Endothelial cell of umbilical vein (primary cell): ENCODE measurements at regions not wholly inside any gene's neighbourhood (a gene's known extent, or its start where the extent isn't known, plus 50 kb on each side); places are given as distances from the start of the nearest gene placed in this dataset.
A peak's percentile ranks its signal among the peaks of the same experiment; 100 is the strongest.

Experiments
- BruUV-seq: library from RNA; stranded (reverse); fragments of 400-500 nt; replicated peaks from 2 replicates; lab custom pipeline; 2021; lab: Mats Ljungman, UMichigan
- CTCF ChIA-PET: fragments of 300-600, 350-600 bp; sonication (Branson Sonifier 250); formaldehyde crosslinking; loops from one replicate; lab custom pipeline; 2021; ENCODE audit warnings: antibody characterized with exemption, inconsistent platforms; lab: Charles Lee
- POLR2A ChIA-PET: fragments of 300-600, 350-600 bp; sonication (Branson Sonifier 250); formaldehyde crosslinking; loops from one replicate; lab custom pipeline; 2021; ENCODE audit warnings: antibody characterized with exemption, inconsistent platforms; lab: Charles Lee
- DNase-seq: peaks from one replicate; pipeline ENCODE4 v3.0.0-alpha.2; 2011; ENCODE audit warnings: low read depth, low spot score
- FAIRE-seq: peaks from 2 replicates; lab custom pipeline; 2011; peaks lifted over from hg19 to GRCh38; lab: Jason Lieb, UNC
- H2AFZ ChIP-seq: 2 replicates; pipeline ENCODE4 v1.6.0; 2012; ENCODE audit warnings: low read depth, low read length, control low read depth, inconsistent platforms
- H3K27ac ChIP-seq: 2 replicates; pipeline ENCODE4 v1.5.1; 2011; ENCODE audit warnings: low read depth, mild to moderate bottlenecking, control low read depth, low read length, moderate library complexity; ENCODE audit not compliant: insufficient read depth
- H3K27me3 ChIP-seq, 2 experiments: 2 replicates each; pipeline versions ENCODE4 v1.6.0 to v1.6.1; 2011; ENCODE audit warnings: low read length in 2 of 2, mixed read lengths in 1 of 2; ENCODE audit not compliant: control insufficient read depth in 2 of 2, insufficient read depth in 2 of 2
- H3K36me3 ChIP-seq, 2 experiments: 2 replicates in 1 of 2; 3 replicates in 1 of 2; pipeline ENCODE4 v1.5.1; 2011; ENCODE audit warnings: low read length in 2 of 2, mild to moderate bottlenecking in 1 of 2, moderate library complexity in 1 of 2; ENCODE audit not compliant: control insufficient read depth in 2 of 2, insufficient read depth in 2 of 2; ENCODE audit errors: extremely low read depth in 1 of 2
- H3K4me1 ChIP-seq: 3 replicates; pipeline ENCODE4 v1.5.1; 2011; ENCODE audit warnings: mild to moderate bottlenecking, low read length; ENCODE audit not compliant: control insufficient read depth, insufficient read depth; ENCODE audit errors: extremely low read depth
- H3K4me2 ChIP-seq: 2 replicates; pipeline ENCODE4 v1.6.1; 2011; ENCODE audit warnings: low read length, control low read depth, mixed read lengths; ENCODE audit not compliant: insufficient read depth
- H3K4me3 ChIP-seq, 3 experiments: fragments of 200-600 bp in 1 of 3; sonication (generic), shearing (Covaris generic) in 1 of 3; replicated peaks in 1 of 3; 2 replicates each; pipeline ENCODE4 v1.5.1; 2011 to 2016; ENCODE audit warnings: control low read depth in 3 of 3, low read length in 3 of 3, mild to moderate bottlenecking in 2 of 3, inconsistent platforms in 1 of 3, low read depth in 1 of 3, moderate library complexity in 1 of 3; ENCODE audit not compliant: insufficient read depth in 1 of 3
- H3K79me2 ChIP-seq: 2 replicates; pipeline ENCODE4 v1.6.0; 2012; ENCODE audit warnings: low read length, inconsistent platforms; ENCODE audit not compliant: control insufficient read depth, insufficient read depth
- H3K9ac ChIP-seq: replicated peaks from 2 replicates; pipeline ENCODE3; 2011; ENCODE audit warnings: low read length, control low read depth; ENCODE audit not compliant: insufficient read depth; ENCODE audit errors: extremely low read depth
- H3K9me1 ChIP-seq: replicated peaks from 3 replicates; pipeline ENCODE4 v1.6.0; 2011; ENCODE audit warnings: mild to moderate bottlenecking, low read length; ENCODE audit not compliant: control insufficient read depth, insufficient read depth; ENCODE audit errors: extremely low read depth
- H3K9me3 ChIP-seq: replicated peaks from 2 replicates; pipeline ENCODE4 v1.5.1; 2012; ENCODE audit warnings: low read length, inconsistent platforms; ENCODE audit not compliant: control insufficient read depth, insufficient read depth
- H4K20me1 ChIP-seq: replicated peaks from 2 replicates; pipeline ENCODE3; 2011; ENCODE audit warnings: mild to moderate bottlenecking, low read length; ENCODE audit not compliant: control insufficient read depth, insufficient read depth; ENCODE audit errors: extremely low read depth
- EZH2 ChIP-seq: IDR thresholded peaks from 2 replicates; pipeline ENCODE4 v1.6.1; 2012; ENCODE audit warnings: borderline replicate concordance, low read depth, mild to moderate bottlenecking, moderate library complexity, low read length, inconsistent platforms; ENCODE audit not compliant: severe bottlenecking
- FOS ChIP-seq: IDR thresholded peaks from 2 replicates; pipeline ENCODE4 v1.6.1; 2011; ENCODE audit warnings: mild to moderate bottlenecking, low read length, moderate library complexity, borderline replicate concordance; ENCODE audit not compliant: insufficient read depth
- GATA2 ChIP-seq: IDR thresholded peaks from 2 replicates; pipeline ENCODE4 v1.7.0; 2011; ENCODE audit warnings: low read depth, mild to moderate bottlenecking, moderate library complexity, mixed read lengths, low read length; ENCODE audit not compliant: insufficient read length, insufficient read depth
- JUN ChIP-seq: IDR thresholded peaks from 2 replicates; pipeline ENCODE4 v1.6.1; 2011; ENCODE audit warnings: borderline replicate concordance, low read depth; ENCODE audit not compliant: insufficient read length, insufficient read depth
- MYC ChIP-seq: IDR thresholded peaks from one replicate; pipeline ENCODE4 v1.6.1; 2011; ENCODE audit warnings: mild to moderate bottlenecking, low read depth, low read length
- POLR2A ChIP-seq: IDR thresholded peaks from 2 replicates; pipeline ENCODE4 v1.6.1; 2012; ENCODE audit warnings: low read depth, mild to moderate bottlenecking, control low read depth, low read length
- POLR2AphosphoS5 ChIP-seq: IDR thresholded peaks from 2 replicates; pipeline ENCODE4 v1.6.1; 2012; ENCODE audit warnings: low read depth, mild to moderate bottlenecking, control low read depth, low read length, moderate library complexity; ENCODE audit not compliant: insufficient read depth
- dilution Hi-C: fragments of 300-500 bp; cut with MboI; formaldehyde crosslinking; loops from one replicate; pipeline ENCODE4 v1.15.0; 2019; ENCODE audit warnings: low sequenced_read_pairs; ENCODE audit not compliant: extremely low pct_ligation_motif_present
- intact Hi-C: fragments of 100-400 bp; cut with micrococcal nuclease; formaldehyde crosslinking; loops from one replicate; pipeline ENCODE4 v1.10.0; 2022
- TF ChIP-seq, protein P1 (sequence below): IDR thresholded peaks from 2 replicates; pipeline ENCODE4 v1.6.1; 2011; ENCODE audit not compliant: insufficient read depth, insufficient read length
- TF ChIP-seq, protein P2 (sequence below), 2 donors: IDR thresholded peaks; 1 replicate in 1 of 2; 2 replicates in 1 of 2; pipeline ENCODE4 v1.5.1; 2011; ENCODE audit warnings: low read length in 2 of 2, mild to moderate bottlenecking in 2 of 2, moderate library complexity in 2 of 2, control low read depth in 1 of 2, inconsistent platforms in 1 of 2, low read depth in 1 of 2; ENCODE audit not compliant: insufficient read depth in 1 of 2; ENCODE audit errors: extremely low read depth in 1 of 2

DNA sequence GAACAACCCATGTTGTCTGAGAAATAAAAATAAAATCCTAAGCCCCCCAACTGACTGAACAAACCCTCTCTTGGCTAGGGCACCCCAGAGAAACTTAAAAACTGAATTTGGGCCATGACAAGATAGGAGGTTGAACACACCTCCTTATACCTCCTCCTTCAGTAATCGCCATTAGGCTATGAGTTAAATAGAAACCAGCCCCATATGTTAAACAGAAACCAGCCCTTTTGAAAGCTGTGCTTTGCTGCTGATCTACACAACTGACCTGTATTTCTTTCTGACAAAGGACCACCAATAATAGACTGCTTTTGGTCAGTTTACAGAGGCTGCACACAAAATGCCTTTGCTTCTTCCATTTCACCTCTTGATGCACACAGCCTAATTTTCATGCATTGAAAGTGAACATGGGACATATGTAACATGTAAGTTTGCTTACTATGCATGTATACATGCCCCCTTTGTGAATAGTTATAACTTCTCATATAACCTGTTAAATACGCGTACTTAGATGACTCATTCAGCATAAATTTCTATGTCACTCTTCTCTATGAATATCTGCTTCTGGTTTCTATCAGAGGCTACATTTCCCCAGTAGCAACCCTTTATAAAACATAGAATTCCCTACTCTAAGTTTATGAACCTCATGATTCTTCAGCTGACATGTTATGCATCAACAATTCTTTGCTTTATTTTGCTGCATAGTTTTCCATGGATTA is 462.9 kb downstream of the COL12A1 start:
- no TSS peak for BruUV-seq
- ChIA-PET CTCF (interaction anchor here (1.1 kb wide), 1 partner anchor 11 kb away, joined by 4 read pairs; no protein-coding TSS in a partner anchor), POLR2A (interaction anchor here (0.6 kb wide), 1 partner anchor 95 kb away, joined by 3 read pairs; no protein-coding TSS in a partner anchor)
- H3K36me3 ChIP-seq = no peaks in the 10 kb centered on the region
- dilution Hi-C loops = no loop called here
- intact Hi-C loops = no loop called here
- H3K27me3 ChIP-seq = no peaks in the 10 kb centered on the region
- no peaks in the 10 kb centered on the region for H3K9me3 ChIP-seq
- H3K4me1 ChIP-seq = no peaks in the 10 kb centered on the region
- H3K9ac ChIP-seq = no peak overlapping the region
- H3K4me2 ChIP-seq = no peak overlapping the region
- no peaks in the 10 kb centered on the region for H4K20me1 ChIP-seq
- DNase-seq = no peak
- no peaks in the 10 kb centered on the region for H3K79me2 ChIP-seq
- H3K27ac ChIP-seq = no peak overlapping the region
- no peak for FAIRE-seq
- H3K4me3 ChIP-seq = no peak overlapping the region
- H3K9me1 ChIP-seq = no peaks in the 10 kb centered on the region
- H2AFZ ChIP-seq = no peak overlapping the region
- peak; percentile 4 for TF ChIP-seq JUN
- no peak for TF ChIP-seq GATA2

DNA sequence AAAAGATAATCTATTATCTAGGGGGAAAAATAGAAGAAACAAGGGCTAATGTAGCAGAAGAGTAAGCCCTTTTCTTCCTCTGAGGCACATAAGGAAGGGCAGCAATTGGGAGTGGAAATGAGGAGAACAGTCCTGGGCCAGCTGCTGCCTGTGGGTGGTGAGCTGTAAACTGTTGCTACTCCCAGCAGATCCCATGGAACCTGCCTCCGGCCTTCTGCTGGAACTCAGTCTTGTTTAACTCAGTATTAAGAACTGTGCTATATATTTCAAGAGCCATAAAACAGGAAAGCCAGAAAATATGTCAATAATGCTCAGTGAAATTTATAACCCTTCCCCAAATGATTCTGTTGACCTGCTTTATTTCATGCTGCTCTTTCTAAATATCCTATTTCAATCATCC is 464.2 kb downstream of the COL12A1 start:
- no peak overlapping the region for H2AFZ ChIP-seq
- H3K4me1 ChIP-seq = no peaks in the 10 kb centered on the region
- no peak for DNase-seq
- H4K20me1 ChIP-seq = no peaks in the 10 kb centered on the region
- H3K79me2 ChIP-seq = no peaks in the 10 kb centered on the region
- H3K9me1 ChIP-seq = no peaks in the 10 kb centered on the region
- H3K36me3 ChIP-seq = no peaks in the 10 kb centered on the region
- CTCF ChIA-PET = no interaction called here
- no peak for FAIRE-seq
- dilution Hi-C loops = no loop called here
- intact Hi-C loops = no loop called here
- no peak overlapping the region for H3K4me3 ChIP-seq
- H3K27me3 ChIP-seq = no peaks in the 10 kb centered on the region
- no peak overlapping the region for H3K4me2 ChIP-seq
- no peaks in the 10 kb centered on the region for H3K9me3 ChIP-seq
- POLR2A ChIA-PET = no interaction called here
- H3K27ac ChIP-seq = no peak overlapping the region
- no peak overlapping the region for H3K9ac ChIP-seq
- no TSS peak for BruUV-seq
- TF ChIP-seq POLR2A = no peak
- TF ChIP-seq JUN = no peak
- no peak for TF ChIP-seq GATA2
- TF ChIP-seq, protein P1, sequence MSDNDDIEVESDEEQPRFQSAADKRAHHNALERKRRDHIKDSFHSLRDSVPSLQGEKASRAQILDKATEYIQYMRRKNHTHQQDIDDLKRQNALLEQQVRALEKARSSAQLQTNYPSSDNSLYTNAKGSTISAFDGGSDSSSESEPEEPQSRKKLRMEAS = no peak
- TF ChIP-seq MYC = no peak
- no peak for TF ChIP-seq EZH2
- no peak for TF ChIP-seq POLR2AphosphoS5
- TF ChIP-seq FOS = no peak
- TF ChIP-seq, protein P2, sequence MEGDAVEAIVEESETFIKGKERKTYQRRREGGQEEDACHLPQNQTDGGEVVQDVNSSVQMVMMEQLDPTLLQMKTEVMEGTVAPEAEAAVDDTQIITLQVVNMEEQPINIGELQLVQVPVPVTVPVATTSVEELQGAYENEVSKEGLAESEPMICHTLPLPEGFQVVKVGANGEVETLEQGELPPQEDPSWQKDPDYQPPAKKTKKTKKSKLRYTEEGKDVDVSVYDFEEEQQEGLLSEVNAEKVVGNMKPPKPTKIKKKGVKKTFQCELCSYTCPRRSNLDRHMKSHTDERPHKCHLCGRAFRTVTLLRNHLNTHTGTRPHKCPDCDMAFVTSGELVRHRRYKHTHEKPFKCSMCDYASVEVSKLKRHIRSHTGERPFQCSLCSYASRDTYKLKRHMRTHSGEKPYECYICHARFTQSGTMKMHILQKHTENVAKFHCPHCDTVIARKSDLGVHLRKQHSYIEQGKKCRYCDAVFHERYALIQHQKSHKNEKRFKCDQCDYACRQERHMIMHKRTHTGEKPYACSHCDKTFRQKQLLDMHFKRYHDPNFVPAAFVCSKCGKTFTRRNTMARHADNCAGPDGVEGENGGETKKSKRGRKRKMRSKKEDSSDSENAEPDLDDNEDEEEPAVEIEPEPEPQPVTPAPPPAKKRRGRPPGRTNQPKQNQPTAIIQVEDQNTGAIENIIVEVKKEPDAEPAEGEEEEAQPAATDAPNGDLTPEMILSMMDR (IDR thresholded peaks at IDR 0.05; ENCODE audit: extremely low read depth in 1 of 2, insufficient read depth in 1 of 2, low read depth in 1 of 2, low read length in 2 of 2) = no peak
